ENCODE measurements at regions not wholly inside any gene's neighbourhood (a gene's known extent, or its start where the extent isn't known, plus 50 kb on each side); places are given as distances from the start of the nearest gene placed in this dataset.
"Not testable (repeated sequence)": the region's sequence is repeated elsewhere in the genome, so short reads cannot be mapped to it uniquely, and the experiment has no call there.

- no peak for DNase-seq
- H3K4me2 ChIP-seq (ENCODE audit: low read depth, low read length) = no peak overlapping the region
- H4K20me1 ChIP-seq (ENCODE audit: insufficient read depth, low read length) = no peaks in the 10 kb centered on the region
- no peak overlapping the region for H2AFZ ChIP-seq (ENCODE audit: low read length)
- no peaks in the 10 kb centered on the region for H3K36me3 ChIP-seq (replicated peaks; ENCODE audit: insufficient read depth, low read length)
- no peaks in the 10 kb centered on the region for H3F3A ChIP-seq (ENCODE audit: insufficient read depth, low read length)
- H3K9me2 ChIP-seq (replicated peaks; ENCODE audit: insufficient read depth, low read length) = no peaks in the 10 kb centered on the region
- no peak overlapping the region for H3K4me3 ChIP-seq (ENCODE audit: low read length)
- H3K9me3 ChIP-seq (replicated peaks; ENCODE audit: insufficient read depth, low read length) = no peaks in the 10 kb centered on the region
- H3K27ac ChIP-seq (ENCODE audit: low read length) = no peak overlapping the region
- H3K4me1 ChIP-seq (ENCODE audit: low read length) = no peaks in the 10 kb centered on the region
- no peaks in the 10 kb centered on the region for H3K27me3 ChIP-seq (replicated peaks; ENCODE audit: insufficient read depth, low read length)
- H3K9ac ChIP-seq (ENCODE audit: low read length) = no peak overlapping the region
- TF ChIP-seq EZH2 (optimal IDR thresholded peaks at IDR 0.05; ENCODE audit: low read depth, low read length) (no peak), EZH2phosphoT487 (IDR thresholded peaks at IDR 0.05; ENCODE audit: low read length) (no peak)
- TF ChIP-seq, protein P1, sequence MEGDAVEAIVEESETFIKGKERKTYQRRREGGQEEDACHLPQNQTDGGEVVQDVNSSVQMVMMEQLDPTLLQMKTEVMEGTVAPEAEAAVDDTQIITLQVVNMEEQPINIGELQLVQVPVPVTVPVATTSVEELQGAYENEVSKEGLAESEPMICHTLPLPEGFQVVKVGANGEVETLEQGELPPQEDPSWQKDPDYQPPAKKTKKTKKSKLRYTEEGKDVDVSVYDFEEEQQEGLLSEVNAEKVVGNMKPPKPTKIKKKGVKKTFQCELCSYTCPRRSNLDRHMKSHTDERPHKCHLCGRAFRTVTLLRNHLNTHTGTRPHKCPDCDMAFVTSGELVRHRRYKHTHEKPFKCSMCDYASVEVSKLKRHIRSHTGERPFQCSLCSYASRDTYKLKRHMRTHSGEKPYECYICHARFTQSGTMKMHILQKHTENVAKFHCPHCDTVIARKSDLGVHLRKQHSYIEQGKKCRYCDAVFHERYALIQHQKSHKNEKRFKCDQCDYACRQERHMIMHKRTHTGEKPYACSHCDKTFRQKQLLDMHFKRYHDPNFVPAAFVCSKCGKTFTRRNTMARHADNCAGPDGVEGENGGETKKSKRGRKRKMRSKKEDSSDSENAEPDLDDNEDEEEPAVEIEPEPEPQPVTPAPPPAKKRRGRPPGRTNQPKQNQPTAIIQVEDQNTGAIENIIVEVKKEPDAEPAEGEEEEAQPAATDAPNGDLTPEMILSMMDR (IDR thresholded peaks at IDR 0.05; ENCODE audit: low read length) = no peak
- H3K79me2 ChIP-seq (ENCODE audit: low read length) = no peaks in the 10 kb centered on the region
Measured at GRCh38 chr4:111359602-111360001, 736.7 kb upstream of the PITX2 start.

DNA sequence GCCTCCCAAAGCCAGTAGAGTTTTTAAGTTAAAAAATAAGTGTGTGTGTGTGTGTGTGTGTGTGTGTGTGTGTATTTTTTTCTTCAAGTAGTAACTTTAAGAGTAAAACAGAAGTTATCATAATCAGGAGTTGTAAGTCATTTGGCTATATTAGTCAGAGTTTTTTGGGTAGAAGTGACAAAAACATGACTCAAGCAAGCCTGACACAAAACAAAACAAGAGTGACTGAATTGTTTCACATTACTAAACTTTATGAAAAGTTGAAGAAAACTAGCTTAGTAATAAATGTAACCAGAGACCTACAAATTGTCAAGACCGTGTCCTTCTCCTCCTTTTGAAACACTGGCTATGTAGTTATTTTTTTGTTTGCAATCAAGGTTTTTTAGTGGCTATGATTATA is 738.0 kb upstream of the PITX2 start:
- Histone ChIP-seq H4K20me1 (ENCODE audit: insufficient read depth, low read length) (no peaks in the 10 kb centered on the region), H3K9me2 (replicated peaks; ENCODE audit: insufficient read depth, low read length) (no peaks in the 10 kb centered on the region), H3K4me2 (ENCODE audit: low read depth, low read length) (no peak overlapping the region), H3K36me3 (replicated peaks; ENCODE audit: insufficient read depth, low read length) (no peaks in the 10 kb centered on the region), H3K79me2 (ENCODE audit: low read length) (no peaks in the 10 kb centered on the region), H3K27me3 (replicated peaks; ENCODE audit: insufficient read depth, low read length) (no peaks in the 10 kb centered on the region), H3K9ac (ENCODE audit: low read length) (no peak overlapping the region), H3K27ac (ENCODE audit: low read length) (no peak overlapping the region), H3K9me3 (replicated peaks; ENCODE audit: insufficient read depth, low read length) (no peaks in the 10 kb centered on the region), H3K4me1 (ENCODE audit: low read length) (no peaks in the 10 kb centered on the region), H3K4me3 (ENCODE audit: low read length) (no peak overlapping the region), H3F3A (ENCODE audit: insufficient read depth, low read length) (no peaks in the 10 kb centered on the region), H2AFZ (ENCODE audit: low read length) (no peak overlapping the region)
- TF ChIP-seq EZH2phosphoT487 (IDR thresholded peaks at IDR 0.05; ENCODE audit: low read length) (no peak), EZH2 (optimal IDR thresholded peaks at IDR 0.05; ENCODE audit: low read depth, low read length) (no peak)
- TF ChIP-seq, protein P1 (IDR thresholded peaks at IDR 0.05; ENCODE audit: low read length) = no peak
- no peak for DNase-seq

- no peak for DNase-seq
- no peaks in the 10 kb centered on the region for H3K79me2 ChIP-seq (ENCODE audit: low read length)
Measured at GRCh38 chr4:111362941-111363361, 740.1 kb upstream of the PITX2 start.

DNA sequence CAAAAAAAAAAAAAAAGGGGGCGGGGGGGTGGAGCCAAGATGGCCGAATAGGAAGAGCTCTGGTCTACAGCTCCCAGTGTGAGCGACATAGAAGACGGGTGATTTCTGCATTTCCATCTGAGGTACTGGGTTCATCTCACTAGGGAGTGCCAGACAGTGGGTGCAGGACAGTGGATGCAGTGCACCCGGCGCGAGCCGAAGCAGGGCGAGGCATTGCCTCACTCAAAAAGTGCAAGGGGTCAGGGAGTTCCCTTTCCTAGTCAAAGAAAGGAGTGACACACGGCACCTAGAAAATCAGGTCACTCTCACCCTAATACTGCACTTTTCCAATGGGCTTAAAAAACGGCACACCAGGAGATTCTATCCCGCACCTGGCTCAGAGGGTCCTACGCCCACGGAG is 755.0 kb upstream of the PITX2 start:
- H3F3A ChIP-seq (ENCODE audit: insufficient read depth, low read length); H3K27me3 ChIP-seq (replicated peaks; ENCODE audit: insufficient read depth, low read length); H4K20me1 ChIP-seq (ENCODE audit: insufficient read depth, low read length); H3K4me2 ChIP-seq (ENCODE audit: low read depth, low read length); DNase-seq; H3K79me2 ChIP-seq (ENCODE audit: low read length); H3K4me1 ChIP-seq (ENCODE audit: low read length); H3K27ac ChIP-seq (ENCODE audit: low read length); H3K9me2 ChIP-seq (replicated peaks; ENCODE audit: insufficient read depth, low read length); H2AFZ ChIP-seq (ENCODE audit: low read length); H3K36me3 ChIP-seq (replicated peaks; ENCODE audit: insufficient read depth, low read length); H3K4me3 ChIP-seq (ENCODE audit: low read length); H3K9ac ChIP-seq (ENCODE audit: low read length); H3K9me3 ChIP-seq (replicated peaks; ENCODE audit: insufficient read depth, low read length): not testable (repeated sequence)

More at GRCh38 chr4:111362941-111363361, 740.1 kb upstream of the PITX2 start:
- Histone ChIP-seq H3K4me1 (ENCODE audit: low read length) (no peaks in the 10 kb centered on the region), H2AFZ (ENCODE audit: low read length) (no peak overlapping the region), H3K9me3 (replicated peaks; ENCODE audit: insufficient read depth, low read length) (no peaks in the 10 kb centered on the region), H3K9ac (ENCODE audit: low read length) (no peak overlapping the region), H3K9me2 (replicated peaks; ENCODE audit: insufficient read depth, low read length) (no peaks in the 10 kb centered on the region), H3K36me3 (replicated peaks; ENCODE audit: insufficient read depth, low read length) (no peaks in the 10 kb centered on the region), H4K20me1 (ENCODE audit: insufficient read depth, low read length) (no peaks in the 10 kb centered on the region), H3K27ac (ENCODE audit: low read length) (no peak overlapping the region), H3K27me3 (replicated peaks; ENCODE audit: insufficient read depth, low read length) (no peaks in the 10 kb centered on the region), H3F3A (ENCODE audit: insufficient read depth, low read length) (no peaks in the 10 kb centered on the region), H3K4me2 (ENCODE audit: low read depth, low read length) (no peak overlapping the region), H3K4me3 (ENCODE audit: low read length) (no peak overlapping the region)
- TF ChIP-seq EZH2phosphoT487 (IDR thresholded peaks at IDR 0.05; ENCODE audit: low read length) = no peak
- TF ChIP-seq EZH2 (optimal IDR thresholded peaks at IDR 0.05; ENCODE audit: low read depth, low read length) = no peak
- TF ChIP-seq, protein P1 (IDR thresholded peaks at IDR 0.05; ENCODE audit: low read length) = no peak

Measured in MM.1S (cell line).